HepG2 (cell line): ENCODE measurements at regions not wholly inside any gene's neighbourhood (a gene's known extent, or its start where the extent isn't known, plus 50 kb on each side); places are given as distances from the start of the nearest gene placed in this dataset.

ENCODE experiments used
- ATAC-seq: fragments of 200-7000 bp; cut with Tn5 transposase; 3 replicates; pipeline ENCODE4 v1.9.1; 2020; ENCODE audit warnings: mild to moderate bottlenecking, moderate library complexity
- BruUV-seq: library from RNA; stranded (reverse); fragments of 400-500 nt; replicated peaks from 2 replicates; lab custom pipeline; 2021; lab: Mats Ljungman, UMichigan
- CTCF ChIA-PET: fragments of 300-600 bp; formaldehyde crosslinking; extraction: SDS; loops from one replicate; lab custom pipeline; 2021; ENCODE audit warnings: low total read pairs, inconsistent platforms, low intra/inter-chr PET ratio; lab: Yijun Ruan, JAX
- POLR2A ChIA-PET: fragments of 350-600 bp; sonication (Branson Sonifier 250); formaldehyde crosslinking; loops from one replicate; lab custom pipeline; 2020; ENCODE audit warnings: antibody characterized with exemption, inconsistent platforms; lab: Yijun Ruan, JAX
- DNase-seq: peaks from one replicate; pipeline ENCODE4 v3.0.0-alpha.2; 2015; ENCODE audit warnings: low spot score
- FAIRE-seq: peaks from 3 replicates; lab custom pipeline; 2011; peaks lifted over from hg19 to GRCh38; lab: Jason Lieb, UNC
- H2AFZ ChIP-seq: one replicate; pipeline ENCODE4 v1.6.1; 2011; ENCODE audit warnings: low read length, inconsistent platforms
- H3K27ac ChIP-seq: fragments of 300-600 bp; 3 replicates; pipeline ENCODE4 v1.8.0; 2011; ENCODE audit warnings: mixed run types, mild to moderate bottlenecking, mixed read lengths, low read length, inconsistent platforms; ENCODE audit not compliant: insufficient read depth; ENCODE audit errors: extremely low read length
- H3K27me3 ChIP-seq, 2 experiments: fragments of 200-600 bp in 1 of 2; 2 replicates in 1 of 2; 3 replicates in 1 of 2; pipeline versions ENCODE4 v1.6.0 to v1.8.0; 2011; ENCODE audit warnings: low read length in 2 of 2, mild to moderate bottlenecking in 2 of 2, moderate library complexity in 2 of 2, inconsistent platforms in 1 of 2; ENCODE audit not compliant: insufficient read depth in 2 of 2, control insufficient read depth in 1 of 2
- H3K36me3 ChIP-seq, 2 experiments: fragments of 200-600 bp in 1 of 2; replicated peaks in 1 of 2; 2 replicates in 1 of 2; 3 replicates in 1 of 2; pipeline versions ENCODE4 v1.5.1 to v1.8.0; 2011; ENCODE audit warnings: low read length in 2 of 2, inconsistent platforms in 1 of 2; ENCODE audit not compliant: insufficient read depth in 2 of 2, control insufficient read depth in 1 of 2
- H3K4me1 ChIP-seq: 2 replicates; pipeline ENCODE4 v1.5.1; 2012; ENCODE audit warnings: low read length, inconsistent platforms; ENCODE audit not compliant: insufficient read depth
- H3K4me2 ChIP-seq: 2 replicates; pipeline ENCODE4 v1.6.0; 2011; ENCODE audit warnings: low read depth, low read length, inconsistent platforms
- H3K4me3 ChIP-seq, 3 experiments: fragments of 200-600 bp in 1 of 3; sonication (generic), shearing (Covaris generic) in 1 of 3; replicated peaks in 1 of 3; 2 replicates each; pipeline ENCODE4 v1.5.1; 2011 to 2016; ENCODE audit warnings: low read length in 3 of 3, inconsistent platforms in 2 of 3, low read depth in 2 of 3, mild to moderate bottlenecking in 2 of 3, control low read depth in 1 of 3, mixed read lengths in 1 of 3; ENCODE audit not compliant: insufficient read depth in 1 of 3
- H3K79me2 ChIP-seq: one replicate; pipeline ENCODE4 v1.6.1; 2011; ENCODE audit warnings: low read length, inconsistent platforms; ENCODE audit not compliant: insufficient read depth
- H3K9ac ChIP-seq: 2 replicates; pipeline ENCODE4 v1.6.0; 2011; ENCODE audit warnings: mild to moderate bottlenecking, low read depth, low read length, inconsistent platforms; ENCODE audit not compliant: insufficient read depth
- H3K9me3 ChIP-seq: 2 replicates; pipeline ENCODE4 v1.5.1; 2012; ENCODE audit warnings: mild to moderate bottlenecking, low read length
- H4K20me1 ChIP-seq: 2 replicates; pipeline ENCODE4 v1.6.0; 2011; ENCODE audit warnings: inconsistent platforms, mild to moderate bottlenecking, low read length, moderate library complexity; ENCODE audit not compliant: insufficient read depth
- DNMT1 ChIP-seq: sonication (generic); formaldehyde crosslinking; IDR thresholded peaks from 2 replicates; pipeline ENCODE4 v1.5.1; 2020; ENCODE audit warnings: mild to moderate bottlenecking, missing genetic modification reagents
- EED ChIP-seq: sonication (generic); formaldehyde crosslinking; IDR thresholded peaks from 2 replicates; pipeline ENCODE4 v1.5.0; 2020; ENCODE audit warnings: mild to moderate bottlenecking, missing genetic modification reagents
- JUNB ChIP-seq: sonication (generic); formaldehyde crosslinking; IDR thresholded peaks from 2 replicates; pipeline ENCODE4 v1.8.0; 2022; ENCODE audit warnings: missing genetic modification reagents, mild to moderate bottlenecking, borderline replicate concordance
- KLF12 ChIP-seq: sonication (generic); formaldehyde crosslinking; IDR thresholded peaks from 2 replicates; pipeline ENCODE4 v1.4.0; 2020; ENCODE audit warnings: missing genetic modification reagents, borderline replicate concordance
- NFE2L2 ChIP-seq: fragments of 150-350 bp; IDR thresholded peaks from 2 replicates; pipeline ENCODE4 v1.6.1; 2014; ENCODE audit warnings: low read length
- NKX3-1 ChIP-seq: sonication (generic); formaldehyde crosslinking; IDR thresholded peaks from 2 replicates; pipeline ENCODE4 v1.5.0; 2020; ENCODE audit warnings: missing genetic modification reagents
- TEAD3 ChIP-seq: optimal IDR thresholded peaks from 2 replicates; pipeline ENCODE3; 2016; ENCODE audit warnings: borderline replicate concordance
- ZBTB7B ChIP-seq: sonication (generic); formaldehyde crosslinking; IDR thresholded peaks from 2 replicates; pipeline ENCODE4 v1.4.0; 2020; ENCODE audit warnings: missing genetic modification reagents
- ZNF121 ChIP-seq: sonication (generic); formaldehyde crosslinking; IDR thresholded peaks from 2 replicates; pipeline ENCODE4 v1.5.0; 2020; ENCODE audit warnings: mild to moderate bottlenecking, missing genetic modification reagents
- ZNF234 ChIP-seq: sonication (generic); formaldehyde crosslinking; conservative IDR thresholded peaks from 2 replicates; pipeline ENCODE4 v1.5.1; 2020; ENCODE audit warnings: mild to moderate bottlenecking, missing genetic modification reagents
- ZNF577 ChIP-seq: sonication (generic); formaldehyde crosslinking; IDR thresholded peaks from 2 replicates; pipeline ENCODE4 v1.4.0; 2020; ENCODE audit warnings: mild to moderate bottlenecking, low read depth, missing genetic modification reagents, borderline replicate concordance
- ZNF644 ChIP-seq: IDR thresholded peaks from 2 replicates; pipeline ENCODE4 v1.6.1; 2016; ENCODE audit warnings: low read depth
- ZNF746 ChIP-seq: sonication (generic); formaldehyde crosslinking; IDR thresholded peaks from 2 replicates; pipeline ENCODE4 v1.8.0; 2022; ENCODE audit warnings: mild to moderate bottlenecking, missing genetic modification reagents
- ZNF747 ChIP-seq: sonication (generic); formaldehyde crosslinking; IDR thresholded peaks from 2 replicates; pipeline ENCODE4 v1.8.1; 2023; ENCODE audit warnings: missing genetic modification reagents, mild to moderate bottlenecking, borderline replicate concordance
- WGBS: methylation state at CpG from one replicate; pipeline ENCODE4 v1.1.6; 2017; ENCODE audit warnings: low lambda C conversion rate; 5-methylcytosine and 5-hydroxymethylcytosine counted together
- in situ Hi-C: cut with HindIII; loops from 2 replicates; pipeline ENCODE4 v1.10.0; 2017; ENCODE audit warnings: low pct_unique_long_range_greater_than_20kb; ENCODE audit not compliant: extremely low pct_ligation_motif_present
- intact Hi-C: fragments of 100-400 bp; cut with micrococcal nuclease; formaldehyde crosslinking; loops from one replicate; pipeline ENCODE4 v1.10.0; 2022; ENCODE audit not compliant: unreplicated experiment
- TF ChIP-seq, protein P1 (sequence below): sonication (generic); formaldehyde crosslinking; IDR thresholded peaks from 2 replicates; pipeline ENCODE4 v1.4.0; 2020; ENCODE audit warnings: missing genetic modification reagents, borderline replicate concordance
- TF ChIP-seq, protein P2 (sequence below): sonication (generic); formaldehyde crosslinking; IDR thresholded peaks from 2 replicates; pipeline ENCODE4 v1.4.0; 2020; ENCODE audit warnings: mild to moderate bottlenecking, missing genetic modification reagents

GRCh38 chr1:222084996-222085395 lies 343.1 kb upstream of the DUSP10 start:
- 90% methylated on average over 1 of the region's 1 CpG for WGBS
- FAIRE-seq (no peak), DNase-seq (no peak), ATAC-seq (no peak)
- in situ Hi-C loops, result no loop called here
- no peak overlapping the region for H2AFZ ChIP-seq
- ChIA-PET CTCF (no interaction called here), POLR2A (no interaction called here)
- H3K4me2 ChIP-seq, result no peak overlapping the region
- no peaks in the 10 kb centered on the region for H4K20me1 ChIP-seq
- no peak overlapping the region for H3K9ac ChIP-seq
- H3K27me3 ChIP-seq, result no peaks in the 10 kb centered on the region
- peaks cover 14% of the 10 kb centered on the region; the same call in 1 of the 2 replicates for H3K9me3 ChIP-seq
- no peak overlapping the region for H3K27ac ChIP-seq
- BruUV-seq, result no TSS peak
- H3K36me3 ChIP-seq, result no peaks in the 10 kb centered on the region
- no peak overlapping the region for H3K4me3 ChIP-seq
- intact Hi-C loops, result no loop called here
- no peaks in the 10 kb centered on the region for H3K79me2 ChIP-seq
- TF ChIP-seq JUNB (CRISPR knock-in tag) (no peak), ZNF577 (no peak), ZNF121 (no peak), ZNF747 (no peak), NKX3-1 (CRISPR knock-in tag) (no peak), ZBTB7B (no peak), EED (CRISPR knock-in tag) (no peak), KLF12 (no peak), ZNF234 (no peak), DNMT1 (no peak), TEAD3 (CRISPR knock-in tag) (no peak), NFE2L2 (no peak), ZNF746 (CRISPR knock-in tag) (no peak), ZNF644 (CRISPR knock-in tag) (no peak)
- TF ChIP-seq, protein P1, sequence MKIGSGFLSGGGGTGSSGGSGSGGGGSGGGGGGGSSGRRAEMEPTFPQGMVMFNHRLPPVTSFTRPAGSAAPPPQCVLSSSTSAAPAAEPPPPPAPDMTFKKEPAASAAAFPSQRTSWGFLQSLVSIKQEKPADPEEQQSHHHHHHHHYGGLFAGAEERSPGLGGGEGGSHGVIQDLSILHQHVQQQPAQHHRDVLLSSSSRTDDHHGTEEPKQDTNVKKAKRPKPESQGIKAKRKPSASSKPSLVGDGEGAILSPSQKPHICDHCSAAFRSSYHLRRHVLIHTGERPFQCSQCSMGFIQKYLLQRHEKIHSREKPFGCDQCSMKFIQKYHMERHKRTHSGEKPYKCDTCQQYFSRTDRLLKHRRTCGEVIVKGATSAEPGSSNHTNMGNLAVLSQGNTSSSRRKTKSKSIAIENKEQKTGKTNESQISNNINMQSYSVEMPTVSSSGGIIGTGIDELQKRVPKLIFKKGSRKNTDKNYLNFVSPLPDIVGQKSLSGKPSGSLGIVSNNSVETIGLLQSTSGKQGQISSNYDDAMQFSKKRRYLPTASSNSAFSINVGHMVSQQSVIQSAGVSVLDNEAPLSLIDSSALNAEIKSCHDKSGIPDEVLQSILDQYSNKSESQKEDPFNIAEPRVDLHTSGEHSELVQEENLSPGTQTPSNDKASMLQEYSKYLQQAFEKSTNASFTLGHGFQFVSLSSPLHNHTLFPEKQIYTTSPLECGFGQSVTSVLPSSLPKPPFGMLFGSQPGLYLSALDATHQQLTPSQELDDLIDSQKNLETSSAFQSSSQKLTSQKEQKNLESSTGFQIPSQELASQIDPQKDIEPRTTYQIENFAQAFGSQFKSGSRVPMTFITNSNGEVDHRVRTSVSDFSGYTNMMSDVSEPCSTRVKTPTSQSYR (CRISPR knock-in tag), result no peak
- TF ChIP-seq, protein P2, sequence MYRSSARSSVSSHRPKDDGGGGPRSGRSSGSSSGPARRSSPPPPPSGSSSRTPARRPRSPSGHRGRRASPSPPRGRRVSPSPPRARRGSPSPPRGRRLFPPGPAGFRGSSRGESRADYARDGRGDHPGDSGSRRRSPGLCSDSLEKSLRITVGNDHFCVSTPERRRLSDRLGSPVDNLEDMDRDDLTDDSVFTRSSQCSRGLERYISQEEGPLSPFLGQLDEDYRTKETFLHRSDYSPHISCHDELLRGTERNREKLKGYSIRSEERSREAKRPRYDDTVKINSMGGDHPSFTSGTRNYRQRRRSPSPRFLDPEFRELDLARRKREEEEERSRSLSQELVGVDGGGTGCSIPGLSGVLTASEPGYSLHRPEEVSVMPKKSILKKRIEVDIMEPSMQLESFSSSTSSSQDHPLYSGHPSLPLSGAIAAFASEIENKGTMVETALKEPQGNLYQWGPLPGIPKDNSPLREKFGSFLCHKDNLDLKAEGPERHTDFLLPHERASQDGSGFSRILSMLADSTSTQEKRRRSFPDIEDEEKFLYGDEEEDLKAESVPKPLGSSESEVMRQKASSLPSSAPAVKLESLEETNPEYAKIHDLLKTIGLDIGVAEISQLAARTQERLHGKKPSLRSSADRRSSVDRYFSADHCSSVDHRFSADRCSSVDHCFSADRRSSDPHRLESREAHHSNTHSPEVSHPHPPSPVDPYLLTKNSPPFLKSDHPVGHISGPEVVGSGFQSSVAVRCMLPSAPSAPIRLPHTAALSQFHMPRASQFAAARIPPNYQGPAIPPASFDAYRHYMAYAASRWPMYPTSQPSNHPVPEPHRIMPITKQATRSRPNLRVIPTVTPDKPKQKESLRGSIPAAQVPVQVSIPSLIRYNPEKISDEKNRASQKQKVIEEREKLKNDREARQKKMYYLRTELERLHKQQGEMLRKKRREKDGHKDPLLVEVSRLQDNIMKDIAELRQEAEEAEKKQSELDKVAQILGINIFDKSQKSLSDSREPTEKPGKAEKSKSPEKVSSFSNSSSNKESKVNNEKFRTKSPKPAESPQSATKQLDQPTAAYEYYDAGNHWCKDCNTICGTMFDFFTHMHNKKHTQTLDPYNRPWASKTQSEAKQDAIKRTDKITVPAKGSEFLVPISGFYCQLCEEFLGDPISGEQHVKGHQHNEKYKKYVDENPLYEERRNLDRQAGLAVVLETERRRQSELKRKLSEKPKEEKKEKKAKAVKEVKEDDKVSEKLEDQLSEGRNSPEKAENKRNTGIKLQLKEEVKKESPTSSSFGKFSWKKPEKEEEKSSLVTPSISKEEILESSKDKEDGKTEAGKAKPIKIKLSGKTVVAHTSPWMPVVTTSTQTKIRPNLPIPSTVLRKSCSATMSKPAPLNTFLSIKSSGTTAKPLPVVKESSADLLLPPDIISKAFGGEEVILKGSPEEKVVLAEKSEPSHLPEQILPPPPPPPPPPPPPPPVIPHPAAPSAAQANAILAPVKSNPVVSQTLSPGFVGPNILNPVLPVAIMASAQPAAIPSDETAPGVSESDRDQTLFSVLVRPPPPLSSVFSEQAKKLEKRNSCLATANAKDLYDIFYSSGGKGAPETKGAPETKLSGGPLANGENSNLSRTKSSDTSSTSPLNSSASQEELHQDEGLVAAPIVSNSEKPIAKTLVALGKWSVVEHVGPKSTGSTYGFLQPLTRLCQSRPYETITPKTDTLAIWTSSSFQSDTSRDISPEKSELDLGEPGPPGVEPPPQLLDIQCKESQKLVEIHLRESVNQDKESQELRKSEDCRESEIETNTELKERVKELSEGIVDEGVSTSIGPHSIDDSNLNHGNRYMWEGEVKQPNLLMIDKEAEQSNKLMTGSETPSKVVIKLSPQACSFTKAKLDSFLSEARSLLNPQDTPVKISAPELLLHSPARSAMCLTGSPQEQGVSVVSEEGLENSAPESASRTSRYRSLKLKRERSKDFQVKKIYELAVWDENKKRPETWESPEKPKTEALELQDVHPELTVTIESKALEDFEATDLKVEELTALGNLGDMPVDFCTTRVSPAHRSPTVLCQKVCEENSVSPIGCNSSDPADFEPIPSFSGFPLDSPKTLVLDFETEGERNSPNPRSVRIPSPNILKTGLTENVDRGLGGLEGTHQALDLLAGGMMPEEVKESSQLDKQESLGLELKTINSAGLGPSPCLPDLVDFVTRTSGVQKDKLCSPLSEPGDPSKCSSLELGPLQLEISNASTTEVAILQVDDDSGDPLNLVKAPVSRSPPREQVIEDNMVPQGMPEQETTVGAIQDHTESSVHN (CRISPR knock-in tag), result no peak
- H3K4me1 ChIP-seq, result no peaks in the 10 kb centered on the region
